Mucosa of stomach (tissue), 1 donor: ENCODE measurements at regions not wholly inside any gene's neighbourhood (a gene's known extent, or its start where the extent isn't known, plus 50 kb on each side); places are given as distances from the start of the nearest gene placed in this dataset.
"Not testable (repeated sequence)": the region's sequence is repeated elsewhere in the genome, so short reads cannot be mapped to it uniquely, and the experiment has no call there.

Source experiments
- H3K27me3 ChIP-seq: one replicate; pipeline ENCODE4 v1.7.0; 2013; ENCODE audit warnings: mild to moderate bottlenecking, low read length; ENCODE audit not compliant: control insufficient read depth, insufficient read depth
- H3K36me3 ChIP-seq: one replicate; pipeline ENCODE4 v1.7.0; 2013; ENCODE audit warnings: low read length; ENCODE audit not compliant: control insufficient read depth, insufficient read depth
- H3K4me1 ChIP-seq: one replicate; pipeline ENCODE4 v1.7.0; 2013; ENCODE audit warnings: mild to moderate bottlenecking, low read length; ENCODE audit not compliant: control insufficient read depth, insufficient read depth
- H3K4me3 ChIP-seq: one replicate; pipeline ENCODE4 v1.7.0; 2013; ENCODE audit warnings: low read length
- H3K9ac ChIP-seq: one replicate; pipeline ENCODE4 v1.7.0; 2013; ENCODE audit warnings: mild to moderate bottlenecking, low read length, moderate library complexity
- H3K9me3 ChIP-seq: one replicate; pipeline ENCODE4 v1.7.0; 2013; ENCODE audit warnings: mild to moderate bottlenecking, low read length, moderate library complexity; ENCODE audit not compliant: control insufficient read depth
- donor health status: Pancreatic carcinoma.

DNA sequence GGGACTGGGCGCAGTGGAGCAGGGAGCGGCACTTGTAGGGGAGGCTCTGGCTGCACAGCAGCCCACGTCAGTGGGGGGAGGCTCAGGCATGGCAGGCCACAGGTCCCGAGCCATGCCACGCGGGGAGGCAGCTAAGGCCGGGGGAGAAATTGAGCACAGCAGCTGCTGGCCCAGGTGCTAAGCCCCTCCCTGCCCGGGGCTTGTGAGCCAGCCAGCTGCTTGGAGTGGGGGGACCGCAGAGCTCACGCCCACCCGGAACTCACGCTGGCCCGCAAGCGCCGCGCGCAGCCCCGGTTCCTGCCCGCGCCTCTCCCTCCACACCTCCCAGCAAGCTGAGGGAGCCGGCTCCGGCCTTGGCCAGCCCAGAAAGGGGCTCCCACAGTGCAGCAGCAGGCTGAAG is 193.5 kb upstream of the DNAJC19 start:
- not testable (repeated sequence) for H3K9me3 ChIP-seq, H3K9ac ChIP-seq, H3K4me1 ChIP-seq, H3K4me3 ChIP-seq, H3K27me3 ChIP-seq, H3K36me3 ChIP-seq

DNA sequence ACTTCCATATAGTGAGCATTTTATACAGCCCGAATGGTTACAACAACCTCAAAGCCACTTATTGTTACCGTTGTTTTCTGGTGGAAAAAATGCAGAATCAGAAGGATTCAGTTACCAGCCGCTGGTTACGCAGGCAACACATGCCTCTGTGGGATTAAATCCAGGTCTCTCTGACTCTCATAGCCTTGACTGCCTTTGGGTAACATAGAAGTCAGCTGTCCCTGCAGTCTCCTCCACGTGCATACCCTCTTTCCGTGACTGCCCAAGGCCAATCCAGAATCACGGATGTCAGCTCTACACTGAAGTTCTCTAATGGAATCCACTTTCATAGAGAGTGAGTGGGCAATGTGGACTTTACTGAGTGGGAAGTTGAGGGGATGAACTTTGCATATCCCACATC is 189.5 kb upstream of the DNAJC19 start:
- H3K9ac ChIP-seq, result no peak overlapping the region
- H3K4me3 ChIP-seq, result no peak overlapping the region
- H3K9me3 ChIP-seq, result no peaks in the 10 kb centered on the region
- no peaks in the 10 kb centered on the region for H3K4me1 ChIP-seq
- H3K36me3 ChIP-seq, result no peaks in the 10 kb centered on the region
- no peaks in the 10 kb centered on the region for H3K27me3 ChIP-seq

- Histone ChIP-seq H3K4me3 (no peak overlapping the region), H3K9ac (no peak overlapping the region), H3K9me3 (no peaks in the 10 kb centered on the region), H3K27me3 (no peaks in the 10 kb centered on the region), H3K36me3 (no peaks in the 10 kb centered on the region), H3K4me1 (no peaks in the 10 kb centered on the region)
These were observed 187.1 kb upstream of the DNAJC19 start for GRCh38 chr3:181176601-181177000.

- Histone ChIP-seq H3K4me1 (no peaks in the 10 kb centered on the region), H3K9ac (no peak overlapping the region), H3K4me3 (no peak overlapping the region), H3K36me3 (no peaks in the 10 kb centered on the region), H3K9me3 (no peaks in the 10 kb centered on the region), H3K27me3 (no peaks in the 10 kb centered on the region)
These were observed 185.2 kb upstream of the DNAJC19 start for GRCh38 chr3:181174676-181175233.

DNA sequence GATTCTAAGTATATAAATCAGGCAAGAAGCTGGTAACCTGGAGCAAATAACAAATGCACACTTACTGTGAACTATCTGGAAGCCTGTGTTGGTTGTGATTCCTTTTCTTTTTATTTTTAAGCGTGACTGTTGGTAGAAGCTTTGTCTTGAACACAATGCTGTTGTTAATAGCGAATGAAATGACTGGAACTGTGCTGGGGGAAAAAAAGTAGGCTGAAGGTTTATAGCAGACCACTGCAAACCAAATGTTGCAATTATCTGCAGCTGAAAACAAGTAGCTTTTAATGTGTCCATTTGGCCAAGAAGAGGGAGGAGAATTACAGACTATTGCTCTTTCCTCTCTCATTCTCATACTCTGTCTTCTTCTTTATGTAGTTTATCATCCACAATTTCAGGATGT is 184.5 kb upstream of the DNAJC19 start:
- H3K36me3 ChIP-seq, result no peaks in the 10 kb centered on the region
- no peaks in the 10 kb centered on the region for H3K9me3 ChIP-seq
- no peak overlapping the region for H3K4me3 ChIP-seq
- no peaks in the 10 kb centered on the region for H3K27me3 ChIP-seq
- no peaks in the 10 kb centered on the region for H3K4me1 ChIP-seq
- H3K9ac ChIP-seq, result no peak overlapping the region

DNA sequence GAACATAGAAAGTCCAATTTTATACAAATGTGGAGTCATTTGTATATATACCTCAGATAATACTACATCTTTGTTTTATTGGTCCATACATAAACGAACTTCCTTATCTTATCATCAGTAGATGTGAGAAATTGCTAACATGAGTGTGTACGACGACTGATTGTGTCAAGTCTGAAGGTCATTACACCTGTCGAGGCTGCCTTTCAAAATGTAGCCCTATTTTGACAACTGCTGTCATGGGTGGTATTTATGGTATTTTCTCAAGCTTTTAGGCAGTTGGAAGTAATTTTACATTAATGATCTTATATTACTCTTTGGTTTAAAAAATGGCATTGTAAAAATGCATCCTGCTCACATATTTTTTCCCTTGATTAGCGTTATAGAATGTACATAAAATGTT is 183.7 kb upstream of the DNAJC19 start:
- H3K36me3 ChIP-seq, result no peaks in the 10 kb centered on the region

DNA sequence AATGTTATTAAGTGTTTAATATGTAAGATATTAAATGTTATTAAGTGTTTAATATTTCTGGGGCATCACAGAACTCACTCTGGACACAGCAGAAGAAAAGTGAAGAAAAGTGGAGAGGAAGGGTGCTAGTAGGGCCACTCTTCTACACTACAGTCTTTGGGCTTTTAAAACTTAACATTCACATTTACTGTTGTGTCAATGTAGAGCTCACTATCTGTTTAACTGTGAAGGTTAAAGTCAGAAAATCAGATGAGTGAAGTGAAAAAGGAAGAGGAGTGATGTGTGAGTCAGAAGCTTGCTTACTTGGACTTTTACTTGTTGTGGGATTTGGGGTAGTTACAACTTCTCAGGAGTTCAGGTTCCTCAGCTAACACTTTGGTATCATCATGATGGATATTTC is 145.3 kb upstream of the DNAJC19 start:
- Histone ChIP-seq H3K27me3 (no peaks in the 10 kb centered on the region), H3K36me3 (no peaks in the 10 kb centered on the region), H3K4me3 (no peak overlapping the region), H3K9me3 (no peaks in the 10 kb centered on the region), H3K4me1 (no peaks in the 10 kb centered on the region), H3K9ac (no peak overlapping the region)

More for the DNA sequence above, 183.7 kb upstream of the DNAJC19 start:
- no peak overlapping the region for H3K9ac ChIP-seq
- no peaks in the 10 kb centered on the region for H3K9me3 ChIP-seq
- no peaks in the 10 kb centered on the region for H3K27me3 ChIP-seq
- no peaks in the 10 kb centered on the region for H3K4me1 ChIP-seq
- H3K4me3 ChIP-seq, result no peak overlapping the region

GRCh38 chr3:181133832-181134231 is 144.3 kb upstream of the DNAJC19 start:
- Histone ChIP-seq H3K36me3 (no peaks in the 10 kb centered on the region), H3K4me3 (no peak overlapping the region), H3K4me1 (no peaks in the 10 kb centered on the region), H3K9me3 (no peaks in the 10 kb centered on the region), H3K9ac (no peak overlapping the region), H3K27me3 (no peaks in the 10 kb centered on the region)

DNA sequence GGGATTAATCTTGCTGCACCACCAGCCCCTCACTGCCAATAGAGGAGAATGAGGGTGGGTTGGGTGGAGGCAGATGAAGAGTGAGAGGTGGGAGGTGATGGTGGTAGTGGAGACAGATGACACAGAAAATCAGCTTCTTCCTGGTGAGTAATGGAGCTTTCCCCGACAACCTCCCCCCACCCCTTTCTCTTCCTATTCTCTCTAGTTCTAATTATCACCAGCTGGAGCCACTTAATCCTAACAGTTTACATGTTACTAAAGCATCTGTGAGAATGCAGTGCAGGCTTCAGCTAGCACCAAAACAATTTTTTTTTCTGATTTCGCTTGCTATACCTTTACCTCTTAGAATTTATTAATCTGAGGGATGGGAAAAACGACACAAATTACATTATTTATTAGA is 116.1 kb upstream of the DNAJC19 start:
- H3K4me3 ChIP-seq, result no peak overlapping the region
- H3K36me3 ChIP-seq, result no peaks in the 10 kb centered on the region
- H3K9me3 ChIP-seq, result no peaks in the 10 kb centered on the region
- no peaks in the 10 kb centered on the region for H3K27me3 ChIP-seq
- no peak overlapping the region for H3K9ac ChIP-seq
- no peaks in the 10 kb centered on the region for H3K4me1 ChIP-seq

DNA sequence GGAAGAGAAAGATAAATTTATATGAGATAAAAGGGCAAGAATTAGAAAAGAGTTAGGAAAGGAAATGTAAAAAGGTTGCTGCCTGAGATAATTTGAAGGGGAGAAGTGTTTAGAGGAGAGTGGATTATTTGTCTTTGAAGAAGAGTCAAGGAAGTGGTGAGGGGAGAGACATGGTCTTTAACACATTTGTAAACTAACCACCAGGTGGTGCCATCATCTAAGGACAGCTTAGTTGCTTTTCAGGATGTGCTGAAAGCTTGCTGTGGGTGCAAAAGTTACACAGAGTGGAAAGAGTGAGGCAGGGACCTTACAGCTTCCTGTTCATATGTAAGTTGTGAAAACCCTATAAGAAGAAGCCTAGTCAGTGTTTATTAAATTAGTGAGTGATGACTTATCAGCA is 114.1 kb upstream of the DNAJC19 start:
- H3K9me3 ChIP-seq, result no peaks in the 10 kb centered on the region
- no peaks in the 10 kb centered on the region for H3K4me1 ChIP-seq
- no peaks in the 10 kb centered on the region for H3K36me3 ChIP-seq
- no peak overlapping the region for H3K4me3 ChIP-seq
- no peak overlapping the region for H3K9ac ChIP-seq
- H3K27me3 ChIP-seq, result no peaks in the 10 kb centered on the region

DNA sequence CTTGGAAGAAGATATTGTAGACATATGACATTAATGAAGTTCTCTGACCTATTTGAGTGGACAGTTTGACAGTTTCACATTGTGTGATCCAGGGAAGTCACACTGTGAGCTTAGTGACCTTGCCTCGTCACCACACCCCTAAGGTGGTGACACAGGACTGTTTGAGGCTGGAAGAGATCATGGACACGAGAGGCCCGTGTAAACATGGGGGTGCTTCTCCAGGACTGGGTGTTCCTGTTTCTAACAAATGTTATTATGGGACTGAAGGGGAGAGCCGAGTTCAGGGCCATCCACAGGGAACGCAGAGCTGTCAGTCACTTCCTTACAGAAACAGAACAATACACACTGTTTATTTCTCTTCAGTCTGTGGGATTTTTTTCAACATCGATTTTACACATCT is 96.5 kb upstream of the DNAJC19 start:
- H3K4me1 ChIP-seq, result no peaks in the 10 kb centered on the region
- no peaks in the 10 kb centered on the region for H3K27me3 ChIP-seq
- H3K9ac ChIP-seq, result no peak overlapping the region
- no peaks in the 10 kb centered on the region for H3K36me3 ChIP-seq
- no peak overlapping the region for H3K4me3 ChIP-seq
- H3K9me3 ChIP-seq, result no peaks in the 10 kb centered on the region

- Histone ChIP-seq H3K9me3 (no peaks in the 10 kb centered on the region), H3K4me3 (no peak overlapping the region), H3K36me3 (no peaks in the 10 kb centered on the region), H3K9ac (no peak overlapping the region), H3K27me3 (no peaks in the 10 kb centered on the region), H3K4me1 (no peaks in the 10 kb centered on the region)
These were observed 92.4 kb upstream of the DNAJC19 start for GRCh38 chr3:181081930-181082329.

- Histone ChIP-seq H3K4me3 (no peak overlapping the region), H3K36me3 (no peaks in the 10 kb centered on the region), H3K4me1 (no peaks in the 10 kb centered on the region), H3K27me3 (no peaks in the 10 kb centered on the region), H3K9ac (no peak overlapping the region), H3K9me3 (no peaks in the 10 kb centered on the region)
These were observed 87.0 kb upstream of the DNAJC19 start for GRCh38 chr3:181076558-181076957.
